Dendritic cell treated with granulocyte-macrophage colony-stimulating factor and Interleukin-4, amounts not matched to agents 40 ng/mL and 50 ng/mL, for 4 days (primary cell): ENCODE measurements at regions not wholly inside any gene's neighbourhood (a gene's known extent, or its start where the extent isn't known, plus 50 kb on each side); places are given as distances from the start of the nearest gene placed in this dataset.
"Not testable (repeated sequence)": the region's sequence is repeated elsewhere in the genome, so short reads cannot be mapped to it uniquely, and the experiment has no call there.

ENCODE experiments used
- H3K27ac Mint-ChIP-seq: one replicate; pipeline ENCODE4 v1.8.0; 2022; ENCODE audit warnings: mild to moderate bottlenecking, mixed read lengths
- H3K27me3 Mint-ChIP-seq: one replicate; pipeline ENCODE4 v1.8.0; 2022; ENCODE audit warnings: mild to moderate bottlenecking, mixed read lengths
- H3K36me3 Mint-ChIP-seq: one replicate; pipeline ENCODE4 v1.8.0; 2022; ENCODE audit warnings: low read depth, mixed read lengths
- H3K4me1 Mint-ChIP-seq: one replicate; pipeline ENCODE4 v1.8.0; 2022; ENCODE audit warnings: low read depth, mixed read lengths
- H3K4me3 Mint-ChIP-seq: one replicate; pipeline ENCODE4 v1.8.0; 2022; ENCODE audit warnings: mild to moderate bottlenecking, moderate library complexity, mixed read lengths
- H3K9me3 Mint-ChIP-seq: one replicate; pipeline ENCODE4 v1.8.0; 2022; ENCODE audit warnings: mixed read lengths
- intact Hi-C: fragments of 100-400 bp; cut with micrococcal nuclease; formaldehyde crosslinking; loops from one replicate; pipeline ENCODE4 v1.15.0; 2022

DNA sequence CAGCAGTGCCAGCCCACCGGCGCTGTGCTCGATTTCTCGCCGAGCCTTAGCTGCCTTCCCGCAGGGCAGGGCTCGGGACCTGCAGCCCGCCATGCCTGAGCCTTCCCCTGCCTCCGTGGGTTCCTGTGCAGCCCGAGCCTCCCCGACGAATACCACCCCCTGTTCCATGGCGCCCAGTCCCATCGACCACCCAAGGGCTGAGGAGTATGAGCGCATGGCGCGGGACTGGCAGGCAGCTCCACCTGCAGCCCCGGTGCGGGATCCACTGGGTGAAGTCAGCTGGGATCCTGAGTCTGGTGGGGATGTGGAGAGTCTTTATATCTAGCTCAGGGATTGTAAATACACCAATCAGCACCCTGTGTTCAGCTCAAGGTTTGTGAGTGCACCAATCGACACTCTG lies 80.2 kb upstream of the TMEM178A start:
- H3K27me3 Mint-ChIP-seq, H3K27ac Mint-ChIP-seq, intact Hi-C loops, H3K4me3 Mint-ChIP-seq, H3K36me3 Mint-ChIP-seq, H3K4me1 Mint-ChIP-seq: not testable (repeated sequence)
- peaks cover 37% of the 10 kb centered on the region for H3K9me3 Mint-ChIP-seq

DNA sequence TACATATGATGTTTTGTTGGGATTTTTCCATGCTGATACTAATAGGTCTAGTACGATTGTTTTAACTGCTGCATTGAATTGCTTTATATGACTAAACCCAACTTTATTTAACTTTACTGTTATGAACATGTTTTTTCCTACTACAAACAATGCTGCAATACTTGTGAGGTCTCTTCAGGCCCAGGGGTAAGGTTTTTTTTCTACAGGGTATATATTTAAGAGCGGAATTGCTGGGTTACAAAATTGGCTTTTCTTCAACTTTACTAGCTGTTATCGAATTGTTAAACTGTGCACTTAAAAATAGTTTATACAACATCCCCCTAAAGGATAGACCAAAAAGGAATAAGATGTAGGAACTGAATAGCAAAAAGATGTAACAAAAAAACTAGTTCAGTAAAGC lies 78.5 kb upstream of the TMEM178A start:
- H3K4me3 Mint-ChIP-seq, result no peak overlapping the region
- no peaks in the 10 kb centered on the region for H3K36me3 Mint-ChIP-seq
- H3K9me3 Mint-ChIP-seq, result peaks cover 21% of the 10 kb centered on the region
- no peaks in the 10 kb centered on the region for H3K4me1 Mint-ChIP-seq
- intact Hi-C loops, result no loop called here
- H3K27ac Mint-ChIP-seq, result no peak overlapping the region
- no peaks in the 10 kb centered on the region for H3K27me3 Mint-ChIP-seq

DNA sequence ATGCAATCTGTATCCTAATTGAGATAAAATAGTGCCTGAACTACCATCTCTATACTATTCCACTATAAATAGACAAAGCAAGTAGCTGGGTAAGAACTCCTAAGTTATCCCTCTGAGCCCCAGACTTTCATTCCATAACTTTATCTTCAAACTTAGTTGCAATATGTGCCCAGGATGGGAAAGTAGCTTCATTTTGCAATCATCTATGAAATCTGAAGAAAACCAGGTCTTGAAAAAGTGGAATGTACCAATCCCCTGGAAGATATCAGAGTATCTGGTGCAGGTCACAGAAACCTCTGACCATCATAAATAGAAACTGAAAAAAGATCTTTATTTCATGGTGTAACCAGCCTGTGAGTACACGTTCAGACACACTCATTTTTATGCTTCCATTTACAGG lies 78.1 kb upstream of the TMEM178A start:
- Mint-ChIP-seq H3K9me3 (peaks cover 21% of the 10 kb centered on the region), H3K27ac (no peak overlapping the region), H3K27me3 (no peaks in the 10 kb centered on the region), H3K36me3 (no peaks in the 10 kb centered on the region), H3K4me1 (no peaks in the 10 kb centered on the region), H3K4me3 (no peak overlapping the region)
- intact Hi-C loops, result no loop called here

DNA sequence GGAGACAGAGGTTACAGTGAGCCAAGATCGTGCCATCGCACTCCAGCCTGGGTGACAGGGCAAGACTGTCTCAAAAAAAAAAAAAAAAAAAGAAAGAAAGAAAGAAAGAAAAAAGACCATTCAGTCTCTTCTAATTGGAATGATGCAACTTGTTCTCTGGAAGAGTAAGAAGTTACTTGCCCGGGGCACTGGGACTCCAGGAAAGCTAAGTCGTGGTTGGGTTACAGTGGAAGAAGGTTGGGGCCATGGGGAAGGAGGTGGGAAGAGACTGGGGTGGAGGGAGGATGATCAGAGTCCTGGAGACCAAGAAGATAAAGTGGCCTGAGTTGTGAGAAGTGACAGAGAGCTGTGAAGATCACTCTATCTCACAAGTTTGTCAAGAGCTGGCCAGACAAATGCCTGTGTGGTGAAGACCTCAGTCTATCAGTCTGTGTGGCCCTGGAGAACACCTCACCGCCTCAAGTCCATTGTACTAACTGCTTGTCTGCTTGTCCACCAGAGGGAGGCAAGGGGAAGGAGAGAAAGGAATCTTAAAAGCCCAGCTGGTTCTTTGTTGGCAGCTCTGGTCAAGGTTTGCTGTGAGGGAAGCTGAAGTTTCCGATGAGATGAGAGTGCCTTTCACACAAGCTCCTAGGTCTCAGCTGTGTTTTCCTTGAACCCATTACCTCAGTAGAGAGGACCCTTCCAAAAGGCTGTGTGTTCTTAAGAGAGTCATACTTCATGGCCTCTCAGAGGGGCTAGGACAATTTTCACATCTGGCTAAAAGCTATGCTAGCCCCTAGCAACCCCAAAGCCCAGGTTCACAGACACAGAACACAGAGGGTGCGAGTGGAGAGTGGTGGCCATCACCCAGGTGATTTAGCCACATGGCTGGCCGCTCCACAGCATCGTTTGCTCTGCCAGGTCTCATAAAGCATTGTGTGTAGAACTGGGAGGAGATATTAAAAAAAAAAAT lies 72.0 kb upstream of the TMEM178A start:
- no peak overlapping the region for H3K27ac Mint-ChIP-seq
- intact Hi-C loops, result no loop called here
- no peaks in the 10 kb centered on the region for H3K4me1 Mint-ChIP-seq
- no peaks in the 10 kb centered on the region for H3K36me3 Mint-ChIP-seq
- H3K4me3 Mint-ChIP-seq, result no peak overlapping the region
- H3K9me3 Mint-ChIP-seq, result no peaks in the 10 kb centered on the region
- H3K27me3 Mint-ChIP-seq, result peaks cover 3% of the 10 kb centered on the region

DNA sequence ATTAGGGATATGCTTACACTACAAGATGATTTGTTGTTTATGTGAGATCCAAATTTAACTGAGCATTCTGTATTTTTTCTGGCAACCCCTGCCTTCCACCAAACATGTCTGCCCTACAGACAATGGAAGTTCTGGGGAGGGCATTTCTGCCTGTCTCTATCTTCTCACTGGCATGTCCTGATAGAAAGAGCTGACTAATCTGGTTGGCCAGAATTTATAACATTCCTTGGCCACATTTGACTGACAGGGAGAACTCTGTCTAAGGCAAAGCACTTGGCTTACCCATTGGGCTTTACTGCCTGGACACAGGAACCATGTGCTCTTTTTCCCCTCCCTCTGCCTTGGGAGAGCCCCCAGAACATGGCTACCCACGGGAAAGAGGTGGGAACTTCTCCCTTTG lies 70.6 kb upstream of the TMEM178A start:
- Mint-ChIP-seq H3K36me3 (no peaks in the 10 kb centered on the region), H3K4me3 (no peak overlapping the region), H3K9me3 (no peaks in the 10 kb centered on the region), H3K27ac (no peak overlapping the region), H3K27me3 (peaks cover 3% of the 10 kb centered on the region), H3K4me1 (no peaks in the 10 kb centered on the region)
- intact Hi-C loops, result no loop called here

DNA sequence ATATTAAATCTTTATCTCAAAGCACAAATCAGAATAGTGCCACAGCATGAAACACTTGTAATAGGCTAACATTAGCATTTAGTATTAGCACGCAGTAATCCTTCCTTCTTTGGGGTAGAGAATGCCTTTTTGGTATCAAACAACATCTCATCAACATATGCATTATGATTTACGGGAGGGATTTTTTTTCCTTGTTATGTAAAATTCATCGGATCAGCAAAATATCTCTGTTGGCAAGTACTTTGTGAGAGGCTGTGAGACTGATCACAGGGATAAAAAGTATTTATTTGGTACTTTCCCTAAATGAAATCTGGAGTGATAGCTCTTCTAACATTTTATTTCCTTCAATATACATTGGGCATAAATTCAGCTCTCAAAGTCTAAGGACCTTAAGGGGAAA lies 68.4 kb upstream of the TMEM178A start:
- H3K4me3 Mint-ChIP-seq, result no peak overlapping the region
- H3K36me3 Mint-ChIP-seq, result no peaks in the 10 kb centered on the region
- H3K4me1 Mint-ChIP-seq, result no peaks in the 10 kb centered on the region
- peaks cover 3% of the 10 kb centered on the region for H3K27me3 Mint-ChIP-seq
- intact Hi-C loops, result no loop called here
- no peak overlapping the region for H3K27ac Mint-ChIP-seq
- H3K9me3 Mint-ChIP-seq, result no peaks in the 10 kb centered on the region

DNA sequence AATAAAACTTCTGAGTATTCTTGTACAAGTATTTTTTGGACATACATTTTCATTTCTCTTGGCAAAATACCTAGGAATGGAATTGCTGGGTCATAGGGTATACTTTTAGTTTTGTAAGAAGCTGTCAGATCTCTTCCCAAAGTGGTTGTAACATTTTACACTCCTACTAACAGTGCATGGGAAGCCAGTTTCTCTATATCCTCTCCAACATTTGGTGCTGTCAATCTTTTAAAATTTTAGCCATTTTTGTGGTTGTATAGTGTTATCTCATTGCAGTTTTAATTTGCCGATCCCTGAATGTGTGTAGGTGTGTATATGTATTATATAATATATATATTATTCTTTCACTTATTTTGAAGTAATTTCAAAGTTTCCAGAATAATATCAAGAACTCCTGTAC lies 63.1 kb upstream of the TMEM178A start:
- Mint-ChIP-seq H3K27me3 (no peaks in the 10 kb centered on the region), H3K4me1 (peaks cover 6% of the 10 kb centered on the region), H3K27ac (no peak overlapping the region), H3K9me3 (no peaks in the 10 kb centered on the region), H3K4me3 (no peak overlapping the region), H3K36me3 (no peaks in the 10 kb centered on the region)
- intact Hi-C loops, result no loop called here

DNA sequence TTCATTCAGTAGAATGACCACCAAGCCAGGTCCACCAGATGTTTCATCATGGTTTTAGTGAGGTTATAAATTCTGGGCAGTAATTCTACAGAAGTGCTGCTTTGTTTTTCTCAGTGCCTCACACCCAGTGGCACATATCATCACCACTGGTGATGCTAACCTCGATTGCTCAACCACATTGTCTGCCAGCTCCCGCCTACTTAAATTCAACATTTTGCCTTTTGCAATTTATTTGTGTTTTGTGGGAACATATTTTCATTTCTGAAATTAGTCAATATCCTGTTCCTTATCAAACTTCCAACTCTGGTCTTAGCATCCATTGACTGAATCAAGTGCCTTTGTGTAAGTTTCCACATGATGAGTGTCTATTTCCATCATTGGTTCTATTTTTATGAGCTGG lies 62.3 kb upstream of the TMEM178A start:
- no peak overlapping the region for H3K27ac Mint-ChIP-seq
- intact Hi-C loops, result no loop called here
- H3K4me1 Mint-ChIP-seq, result peaks cover 6% of the 10 kb centered on the region
- no peak overlapping the region for H3K4me3 Mint-ChIP-seq
- no peaks in the 10 kb centered on the region for H3K27me3 Mint-ChIP-seq
- no peaks in the 10 kb centered on the region for H3K9me3 Mint-ChIP-seq
- H3K36me3 Mint-ChIP-seq, result no peaks in the 10 kb centered on the region

DNA sequence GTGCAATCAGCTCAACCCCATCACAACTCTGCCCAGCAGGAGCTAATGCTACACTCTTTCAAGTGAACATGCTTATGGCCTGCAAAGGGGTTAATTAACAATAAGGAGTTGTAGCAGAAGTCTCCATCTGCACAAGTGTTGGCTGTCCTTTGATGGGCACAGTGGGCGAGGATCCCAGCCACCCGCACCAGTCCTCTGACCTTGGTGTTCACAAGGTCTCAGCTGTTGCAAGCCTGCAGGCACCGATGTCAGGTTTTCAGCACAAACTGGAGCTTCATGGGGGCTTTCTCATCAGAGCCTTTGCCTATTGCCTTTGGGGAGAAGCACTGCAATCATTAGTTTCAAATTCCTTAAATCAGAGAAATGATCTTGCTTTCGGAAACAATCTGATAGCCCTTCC lies 60.9 kb upstream of the TMEM178A start:
- no peaks in the 10 kb centered on the region for H3K36me3 Mint-ChIP-seq
- intact Hi-C loops, result no loop called here
- H3K4me1 Mint-ChIP-seq, result peaks cover 12% of the 10 kb centered on the region
- H3K9me3 Mint-ChIP-seq, result no peaks in the 10 kb centered on the region
- no peak overlapping the region for H3K4me3 Mint-ChIP-seq
- no peak overlapping the region for H3K27ac Mint-ChIP-seq
- no peaks in the 10 kb centered on the region for H3K27me3 Mint-ChIP-seq

DNA sequence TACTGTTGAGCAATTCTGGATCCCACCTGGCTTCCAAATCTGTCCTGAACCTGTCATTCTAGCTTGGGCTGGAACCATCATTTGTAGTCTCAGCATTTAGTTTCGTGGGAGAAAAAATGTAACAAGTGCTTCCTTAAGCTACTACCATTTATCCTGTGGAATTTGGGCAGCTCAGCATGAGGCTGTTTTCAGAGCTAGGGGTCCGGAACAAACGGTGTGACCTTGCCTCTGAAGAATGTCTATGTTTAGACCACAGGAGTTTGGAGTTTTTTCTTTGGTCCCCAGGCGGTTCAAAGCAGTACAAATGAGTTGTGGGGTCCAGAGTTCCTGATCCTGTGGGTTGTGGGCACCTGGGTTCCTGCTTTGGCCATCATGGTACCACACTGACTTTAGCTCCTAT lies 59.1 kb upstream of the TMEM178A start:
- H3K27me3 Mint-ChIP-seq, result no peaks in the 10 kb centered on the region
- H3K36me3 Mint-ChIP-seq, result no peaks in the 10 kb centered on the region
- intact Hi-C loops, result no loop called here
- H3K4me1 Mint-ChIP-seq, result peaks cover 12% of the 10 kb centered on the region
- H3K27ac Mint-ChIP-seq, result no peak overlapping the region
- H3K9me3 Mint-ChIP-seq, result no peaks in the 10 kb centered on the region
- no peak overlapping the region for H3K4me3 Mint-ChIP-seq

DNA sequence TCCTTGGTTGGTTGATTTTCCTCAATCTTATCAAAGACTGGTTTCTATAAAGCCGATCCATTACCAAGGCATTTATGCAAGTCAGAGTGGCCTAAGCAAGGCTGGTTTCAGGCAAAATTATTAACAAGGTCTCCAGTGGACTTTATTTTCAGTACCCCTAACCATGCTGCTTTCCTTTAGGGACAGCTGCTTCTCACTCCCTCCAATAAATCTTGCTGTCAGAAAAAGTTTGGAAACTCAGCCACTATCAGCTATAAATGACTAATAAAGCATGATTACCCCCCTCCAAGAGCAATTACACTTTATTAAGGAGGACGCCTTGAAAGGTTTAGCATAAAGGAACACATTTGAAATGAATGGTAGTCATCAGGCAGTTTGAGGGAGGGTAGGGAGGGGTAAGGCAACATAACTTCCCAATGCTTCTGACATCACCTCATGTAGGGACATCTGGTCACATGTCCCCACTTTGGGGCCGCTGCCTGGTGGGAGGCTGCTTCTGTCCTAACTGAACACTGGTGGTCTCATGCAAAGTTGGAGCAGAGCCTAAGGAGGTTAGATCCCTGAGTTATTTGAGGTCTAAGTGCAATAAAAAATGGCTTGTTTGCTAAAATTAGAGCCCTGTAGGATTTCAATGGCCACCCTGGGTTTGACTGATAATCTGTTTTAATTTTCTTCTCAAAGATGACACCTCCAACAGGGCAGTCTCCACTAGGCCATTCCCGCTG lies 58.0 kb upstream of the TMEM178A start:
- Mint-ChIP-seq H3K36me3 (no peaks in the 10 kb centered on the region), H3K4me1 (peaks cover 12% of the 10 kb centered on the region), H3K4me3 (no peak overlapping the region), H3K27ac (no peak overlapping the region), H3K27me3 (no peaks in the 10 kb centered on the region), H3K9me3 (no peaks in the 10 kb centered on the region)
- intact Hi-C loops, result no loop called here

DNA sequence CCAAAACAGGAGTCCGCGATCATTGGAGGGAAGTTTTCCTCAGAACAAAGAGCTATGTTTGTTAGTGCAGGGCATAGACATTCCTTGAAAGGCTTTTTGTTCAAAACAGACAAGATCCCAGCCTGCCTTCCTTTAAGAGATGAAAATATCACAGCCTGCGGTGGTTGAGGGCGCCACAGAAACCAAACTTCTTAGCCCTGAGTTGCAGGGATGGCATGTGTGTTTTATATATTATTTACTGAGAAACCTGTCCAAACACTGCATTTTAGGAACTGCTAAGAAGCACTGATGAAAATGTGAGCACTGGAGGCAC lies 57.5 kb upstream of the TMEM178A start:
- intact Hi-C loops, result no loop called here
- no peaks in the 10 kb centered on the region for H3K36me3 Mint-ChIP-seq
- peaks cover 9% of the 10 kb centered on the region for H3K4me1 Mint-ChIP-seq
- H3K27ac Mint-ChIP-seq, result no peak overlapping the region
- no peaks in the 10 kb centered on the region for H3K9me3 Mint-ChIP-seq
- no peaks in the 10 kb centered on the region for H3K27me3 Mint-ChIP-seq
- no peak overlapping the region for H3K4me3 Mint-ChIP-seq

DNA sequence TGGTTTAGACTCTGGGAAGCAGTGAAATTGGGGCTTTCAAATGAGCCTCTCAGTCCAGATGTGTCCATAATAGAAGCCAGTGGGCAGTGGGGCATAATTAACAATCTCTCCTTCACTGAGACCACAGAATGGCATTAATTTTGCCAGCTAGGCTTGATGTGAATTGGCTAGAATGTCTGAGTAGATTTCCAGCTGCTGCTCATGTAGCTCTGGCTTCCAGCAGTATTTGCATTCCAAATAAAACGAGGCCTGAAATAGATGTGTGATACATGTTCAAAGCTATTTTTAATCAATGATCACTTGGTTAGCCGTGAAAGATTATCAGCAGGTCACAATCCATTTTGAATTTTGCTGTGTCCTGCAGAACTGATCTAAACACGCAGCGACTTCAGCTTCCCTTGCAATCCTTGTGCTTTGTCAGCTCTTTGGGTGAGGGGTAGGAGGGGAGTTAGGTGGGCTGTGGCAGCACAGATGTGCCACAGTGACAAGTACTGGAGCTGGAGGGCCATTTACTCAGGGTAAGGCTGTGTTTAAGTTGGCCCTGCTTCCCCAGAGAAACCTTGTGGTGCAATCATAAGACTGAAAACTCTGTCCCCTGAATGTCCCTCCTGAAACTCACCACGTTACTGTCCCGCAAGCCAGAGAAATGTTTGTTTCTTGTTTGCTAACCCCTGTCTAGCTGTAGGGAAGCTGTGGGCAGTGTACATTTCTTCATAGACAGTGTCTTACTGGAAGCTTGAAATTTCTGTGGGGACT lies 56.9 kb upstream of the TMEM178A start:
- intact Hi-C loops, result no loop called here
- Mint-ChIP-seq H3K4me1 (peaks cover 6% of the 10 kb centered on the region), H3K9me3 (no peaks in the 10 kb centered on the region), H3K27ac (no peak overlapping the region), H3K36me3 (no peaks in the 10 kb centered on the region), H3K4me3 (no peak overlapping the region), H3K27me3 (no peaks in the 10 kb centered on the region)

DNA sequence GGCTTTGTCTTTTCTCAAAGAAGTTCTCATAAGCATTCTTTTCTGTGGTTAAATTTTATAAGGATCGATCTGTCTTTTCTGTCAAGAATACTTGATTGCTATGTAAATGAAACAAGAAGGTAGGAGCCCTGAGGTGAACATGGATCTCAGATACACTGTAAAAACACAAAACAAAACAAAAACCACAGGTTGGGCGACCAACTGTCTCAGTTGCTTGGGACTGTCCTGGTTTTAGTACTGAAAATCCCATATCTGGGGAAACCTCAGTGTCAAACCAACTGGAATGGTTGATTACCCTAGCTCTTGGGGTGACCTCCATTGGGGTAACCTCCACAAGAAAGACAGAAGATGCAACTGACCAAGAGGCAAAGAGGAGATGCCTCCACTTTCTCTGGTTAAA lies 55.8 kb upstream of the TMEM178A start:
- Mint-ChIP-seq H3K36me3 (no peaks in the 10 kb centered on the region), H3K9me3 (no peaks in the 10 kb centered on the region), H3K27ac (no peak overlapping the region), H3K4me1 (peaks cover 6% of the 10 kb centered on the region), H3K27me3 (no peaks in the 10 kb centered on the region), H3K4me3 (no peak overlapping the region)
- intact Hi-C loops, result no loop called here
